NOMO-1 treated with dmso at 0.1 percent for 144 hours (cell line): ENCODE measurements at regions not wholly inside any gene's neighbourhood (a gene's known extent, or its start where the extent isn't known, plus 50 kb on each side); places are given as distances from the start of the nearest gene placed in this dataset.

Experiments
- DNase-seq: peaks from one replicate; lab custom pipeline; 2025; ENCODE audit not compliant: unreplicated experiment; lab: John Stamatoyannopoulos, UW

DNA sequence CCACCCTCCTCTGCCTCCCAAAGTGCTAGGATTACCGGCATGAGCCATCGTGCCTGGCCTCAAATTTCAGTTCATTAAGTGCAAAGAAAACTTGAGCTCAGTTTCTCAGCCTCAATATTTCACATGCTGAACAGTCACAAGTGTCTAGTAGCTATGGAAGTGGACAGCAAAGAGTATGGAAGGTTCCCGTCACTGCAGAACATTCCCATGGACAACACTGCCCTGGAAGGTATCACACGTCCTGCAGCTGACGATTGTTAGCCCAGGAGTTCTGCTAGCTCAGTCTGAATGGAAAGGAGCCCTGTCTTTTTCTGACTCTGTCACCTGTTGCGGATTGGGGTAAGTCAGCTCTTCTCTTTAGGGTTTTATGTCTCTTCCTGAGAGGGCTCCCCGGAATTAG, 86.2 kb upstream of the PTPRM start:
- DNase-seq = no peak

DNA sequence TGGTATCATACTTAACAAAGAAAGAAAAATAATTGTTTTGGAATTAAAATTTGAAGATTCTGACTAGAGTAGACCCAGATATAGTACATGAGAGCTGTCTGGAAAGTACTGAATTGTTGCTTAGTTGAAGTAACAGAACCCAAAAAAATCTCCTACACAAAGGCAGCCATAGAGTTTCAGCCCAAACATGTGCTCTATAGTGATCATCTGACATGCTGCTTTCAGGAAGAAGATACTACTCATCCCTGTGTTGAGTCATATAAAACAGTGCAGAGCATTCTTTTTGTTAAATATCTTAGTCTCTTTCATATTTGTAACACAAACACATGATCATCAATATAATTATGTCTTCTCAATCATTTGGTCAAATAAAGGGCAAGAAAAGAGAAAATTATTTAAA, 84.8 kb upstream of the PTPRM start:
- DNase-seq = no peak

DNA sequence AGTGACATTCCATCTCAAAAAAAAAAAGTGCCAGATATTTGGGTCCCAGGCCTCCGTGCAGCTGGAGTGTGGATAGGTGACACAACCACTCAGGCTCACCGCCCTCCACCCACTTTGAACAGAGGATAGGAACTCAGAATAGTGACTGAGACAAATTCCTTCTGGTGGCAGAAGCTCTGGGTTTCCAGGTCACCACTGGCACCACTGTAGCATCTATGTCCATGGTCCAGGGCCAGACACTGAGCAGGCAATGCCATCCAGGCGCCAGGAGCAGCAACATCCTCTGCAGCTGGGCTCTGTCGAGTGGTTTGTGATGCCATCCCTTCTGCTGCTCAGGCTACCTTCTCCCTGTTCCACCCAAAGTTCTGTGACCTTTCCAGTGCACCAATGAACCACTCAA, 81.5 kb upstream of the PTPRM start:
- no peak for DNase-seq

DNA sequence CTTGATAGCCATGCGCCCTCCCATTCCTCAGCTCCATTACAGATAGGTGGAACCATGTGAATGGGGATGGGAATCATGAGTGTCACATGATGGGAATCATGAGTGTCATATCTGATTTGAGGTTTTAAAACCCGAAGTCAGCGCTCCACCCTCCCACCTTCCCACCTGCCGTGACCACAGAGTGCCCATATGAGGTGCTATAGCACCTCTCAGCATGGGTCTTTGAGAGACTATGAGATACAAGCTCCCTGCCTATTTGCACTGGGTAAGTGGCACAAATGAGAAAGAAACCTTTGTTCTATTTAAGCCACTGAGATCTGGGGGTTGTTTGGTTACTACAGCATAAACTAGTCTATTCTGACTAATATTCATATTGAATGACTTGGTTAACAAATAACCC, 78.5 kb upstream of the PTPRM start:
- no peak for DNase-seq

DNA sequence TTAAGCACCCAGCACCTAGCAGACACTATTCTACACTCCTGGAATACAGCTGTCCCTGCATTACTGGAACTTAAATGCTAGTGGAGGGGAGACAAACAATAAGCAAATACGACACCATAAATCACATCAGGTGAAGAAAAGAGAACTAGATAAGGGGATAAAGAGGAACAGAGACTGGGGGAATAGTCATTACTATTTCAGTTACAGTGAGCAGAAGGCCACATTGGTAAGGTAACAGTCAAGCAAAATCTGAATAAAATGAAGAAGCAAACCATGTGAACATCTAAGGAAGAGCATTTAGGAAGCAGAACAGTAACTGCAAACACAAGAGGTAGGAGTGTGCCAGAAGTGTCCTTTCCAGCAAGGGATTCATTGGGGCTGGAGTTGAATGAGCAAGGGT, 77.0 kb upstream of the PTPRM start:
- DNase-seq = no peak

DNA sequence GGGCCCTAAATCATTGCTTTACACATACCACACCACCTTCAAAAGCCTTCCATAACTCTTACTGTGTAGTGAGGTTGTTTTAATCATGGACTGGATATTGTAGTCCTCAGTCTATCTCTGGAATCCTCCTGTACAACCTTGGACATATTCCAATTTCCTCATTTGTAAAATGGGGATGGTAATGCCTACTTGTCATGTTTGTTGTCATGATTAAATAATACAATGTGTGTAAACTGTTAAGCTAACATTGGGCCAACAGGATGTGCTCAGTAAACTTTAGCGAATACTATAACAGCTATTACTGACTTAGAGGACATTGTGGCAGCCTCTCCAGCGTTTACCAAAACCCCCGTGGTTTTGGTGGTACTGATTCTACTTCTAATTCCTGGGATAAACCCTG, 74.7 kb upstream of the PTPRM start:
- DNase-seq = no peak

DNA sequence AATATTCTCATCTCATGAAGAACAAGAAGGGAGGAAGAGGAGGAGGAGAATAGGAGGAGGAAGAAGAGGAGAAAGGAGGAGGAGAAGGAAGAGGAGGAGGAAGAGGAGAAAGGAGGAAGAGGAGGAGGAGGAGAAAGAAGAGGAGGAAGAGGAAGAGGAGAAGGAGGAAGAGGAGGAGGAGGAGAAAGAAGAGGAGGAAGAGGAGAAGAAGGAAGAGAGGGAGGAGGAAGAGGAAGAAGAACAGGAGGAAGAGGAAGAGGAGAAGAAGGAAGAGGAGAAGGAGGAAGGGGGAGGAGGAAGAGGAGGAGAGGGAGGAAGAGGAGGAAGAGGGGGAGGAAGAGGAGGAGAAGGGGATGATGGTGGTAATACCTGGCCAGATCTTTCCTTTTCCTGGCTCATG, 70.0 kb upstream of the PTPRM start:
- no peak for DNase-seq

DNA sequence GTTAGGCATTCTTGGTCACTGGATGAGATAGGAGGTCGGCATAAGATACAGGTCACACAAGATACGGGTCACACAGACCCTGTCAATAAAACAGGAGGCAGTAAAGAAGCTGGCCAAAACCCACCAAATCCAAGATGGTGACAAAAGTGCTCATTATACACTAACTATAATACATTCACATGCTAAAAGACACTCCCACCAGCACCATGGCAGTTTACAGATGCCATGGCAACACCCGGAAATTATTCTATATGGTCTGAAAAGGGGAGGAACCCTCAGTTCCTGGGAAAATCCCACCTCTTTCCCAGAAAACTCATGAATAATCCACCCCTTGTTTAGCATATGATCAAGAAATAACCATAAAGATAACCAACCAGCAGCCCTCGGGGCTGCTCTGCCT, 56.0 kb upstream of the PTPRM start:
- DNase-seq = no peak

DNA sequence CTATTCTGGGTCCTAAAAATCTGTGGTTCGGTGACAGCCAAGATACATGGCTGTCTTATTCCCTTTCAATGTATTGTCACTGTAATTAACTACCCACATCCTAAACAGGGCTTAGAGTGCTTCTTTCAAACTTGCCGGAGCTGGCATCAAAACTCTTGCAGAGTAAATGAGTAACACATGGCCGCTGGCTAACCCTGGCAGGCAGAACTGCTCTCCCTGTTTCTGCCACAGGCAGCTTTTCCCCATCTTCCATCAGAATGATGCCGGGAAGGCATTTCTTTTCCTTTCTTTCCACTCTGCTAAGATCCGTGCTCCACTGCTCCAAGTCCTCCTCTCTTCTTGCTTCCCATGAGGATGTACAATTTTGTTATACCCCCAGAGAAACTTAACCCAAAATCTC, 54.8 kb upstream of the PTPRM start:
- DNase-seq = no peak

DNA sequence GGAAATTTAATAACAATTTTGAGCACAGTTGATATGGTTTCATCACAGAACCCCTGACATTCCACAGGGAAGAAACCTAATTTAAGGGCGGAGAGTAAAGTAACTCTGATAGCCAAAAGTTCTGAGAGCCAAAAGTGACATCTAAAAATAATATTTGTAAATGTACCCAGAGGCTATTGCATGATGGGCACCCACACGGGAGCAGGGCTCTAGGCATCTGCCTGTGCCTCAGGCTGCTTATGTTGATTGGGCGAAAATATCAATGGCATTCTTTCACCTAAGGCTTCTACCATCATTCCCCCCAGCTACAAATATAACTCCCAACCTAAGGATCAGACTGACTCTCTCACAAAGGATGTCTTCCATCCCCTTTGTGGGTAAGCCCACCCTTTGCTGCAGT, 54.1 kb upstream of the PTPRM start:
- DNase-seq = no peak

DNA sequence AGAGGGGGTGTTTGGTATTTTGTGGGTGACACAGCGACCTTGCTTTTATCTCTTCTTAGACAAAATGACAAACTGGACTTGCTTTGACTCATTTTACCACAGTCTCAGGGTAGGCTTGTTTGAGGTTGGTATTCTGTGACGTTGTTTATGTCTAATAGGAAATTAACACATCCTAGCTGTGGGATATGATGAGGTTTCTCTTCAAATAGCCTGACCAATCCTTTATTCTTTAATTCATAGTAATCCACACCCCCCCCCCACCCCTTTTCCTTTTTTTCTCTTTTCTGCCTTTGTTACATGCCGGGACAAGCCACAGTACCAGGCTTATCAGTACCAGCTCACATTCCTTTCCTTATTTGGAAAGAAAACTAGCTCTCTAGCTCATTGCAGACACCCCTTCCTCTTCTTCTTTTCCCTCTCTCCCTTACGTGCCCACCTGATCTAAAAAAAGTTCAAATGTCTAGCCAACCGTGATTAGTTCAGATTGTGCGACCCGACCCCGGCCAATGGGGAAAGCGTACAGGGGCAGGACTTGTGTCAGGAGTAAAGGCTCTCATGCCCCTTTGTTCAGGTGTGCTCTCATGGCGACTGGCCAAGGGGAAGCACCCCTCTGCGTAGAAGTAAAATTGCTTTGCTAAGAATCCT, 52.2 kb upstream of the PTPRM start:
- DNase-seq = no peak

DNA sequence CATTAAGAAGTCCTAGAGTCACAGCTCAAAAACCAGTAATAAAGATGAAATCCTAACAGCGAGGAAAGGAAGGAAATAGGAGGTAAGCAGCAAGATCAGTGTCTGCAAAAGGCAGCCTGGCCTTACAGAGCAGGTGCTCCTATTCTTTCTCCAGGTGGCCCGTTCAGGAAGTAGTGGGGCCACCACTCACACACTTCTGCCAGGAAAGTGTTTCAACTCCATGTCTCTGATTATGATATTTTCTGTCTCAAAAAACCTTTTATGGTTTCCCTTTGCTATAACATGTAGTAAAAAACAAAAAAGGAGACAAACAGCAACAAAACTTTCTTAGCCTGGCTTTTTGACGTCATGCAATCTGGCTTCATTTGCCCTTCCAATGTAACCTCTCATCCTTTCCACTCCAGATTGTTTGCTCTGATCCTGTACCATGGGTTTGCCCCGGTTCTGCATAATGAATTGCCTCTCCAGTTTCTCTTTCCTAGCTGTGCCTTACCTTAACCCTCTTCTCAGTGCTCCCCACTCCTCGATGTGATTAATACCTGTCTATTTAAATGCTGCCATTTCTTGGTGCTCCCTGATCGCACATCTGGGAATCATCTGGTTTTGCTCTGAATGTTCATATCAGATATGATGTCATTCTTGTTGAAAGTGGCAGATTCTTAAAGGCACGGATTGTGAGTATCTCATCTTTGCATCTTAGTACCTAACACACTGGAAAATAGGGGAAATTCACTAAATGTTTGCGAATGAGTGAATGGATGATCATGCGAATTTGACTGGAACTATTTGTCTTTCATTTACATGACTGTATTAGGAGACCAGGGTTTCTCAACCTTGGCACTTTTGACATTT, 50.6 kb upstream of the PTPRM start:
- no peak for DNase-seq
